Endothelial cell of umbilical vein (primary cell): ENCODE measurements at regions not wholly inside any gene's neighbourhood (a gene's known extent, or its start where the extent isn't known, plus 50 kb on each side); places are given as distances from the start of the nearest gene placed in this dataset.
"Not testable (repeated sequence)": the region's sequence is repeated elsewhere in the genome, so short reads cannot be mapped to it uniquely, and the experiment has no call there.

Source experiments
- EZH2 ChIP-seq: IDR thresholded peaks from 2 replicates; pipeline ENCODE4 v1.6.1; 2012; ENCODE audit warnings: borderline replicate concordance, low read depth, mild to moderate bottlenecking, moderate library complexity, low read length, inconsistent platforms; ENCODE audit not compliant: severe bottlenecking
- POLR2A ChIP-seq: IDR thresholded peaks from 2 replicates; pipeline ENCODE4 v1.6.1; 2012; ENCODE audit warnings: low read depth, mild to moderate bottlenecking, control low read depth, low read length
- TF ChIP-seq, protein P1 (sequence below), 2 donors: IDR thresholded peaks; 1 replicate in 1 of 2; 2 replicates in 1 of 2; pipeline ENCODE4 v1.5.1; 2011; ENCODE audit warnings: low read length in 2 of 2, mild to moderate bottlenecking in 2 of 2, moderate library complexity in 2 of 2, control low read depth in 1 of 2, inconsistent platforms in 1 of 2, low read depth in 1 of 2; ENCODE audit not compliant: insufficient read depth in 1 of 2; ENCODE audit errors: extremely low read depth in 1 of 2
- TF ChIP-seq, protein P2 (sequence below): IDR thresholded peaks from 2 replicates; pipeline ENCODE4 v1.6.1; 2011; ENCODE audit not compliant: insufficient read depth, insufficient read length

DNA sequence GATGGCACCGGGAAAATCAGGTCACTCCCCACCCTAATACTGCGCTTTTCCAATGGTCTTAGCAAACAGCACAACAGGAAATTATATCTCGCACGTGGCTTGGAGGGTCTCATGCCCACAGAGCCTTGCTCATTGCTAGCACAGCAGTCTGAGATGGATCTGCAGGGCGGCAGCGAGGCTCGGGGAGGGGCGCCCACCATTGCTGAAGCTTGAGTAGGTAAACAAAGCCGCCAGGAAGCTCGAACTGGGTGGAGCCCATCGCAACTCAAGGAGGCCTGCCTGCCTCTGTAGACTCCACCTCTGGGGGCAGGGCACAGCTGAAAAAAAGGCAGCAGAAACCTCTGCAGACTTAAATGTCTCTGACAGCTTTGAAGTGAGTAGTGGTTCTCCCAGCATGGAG, 901.4 kb downstream of the TBC1D32 start:
- not testable (repeated sequence) for TF ChIP-seq POLR2A, EZH2
- TF ChIP-seq, protein P1, sequence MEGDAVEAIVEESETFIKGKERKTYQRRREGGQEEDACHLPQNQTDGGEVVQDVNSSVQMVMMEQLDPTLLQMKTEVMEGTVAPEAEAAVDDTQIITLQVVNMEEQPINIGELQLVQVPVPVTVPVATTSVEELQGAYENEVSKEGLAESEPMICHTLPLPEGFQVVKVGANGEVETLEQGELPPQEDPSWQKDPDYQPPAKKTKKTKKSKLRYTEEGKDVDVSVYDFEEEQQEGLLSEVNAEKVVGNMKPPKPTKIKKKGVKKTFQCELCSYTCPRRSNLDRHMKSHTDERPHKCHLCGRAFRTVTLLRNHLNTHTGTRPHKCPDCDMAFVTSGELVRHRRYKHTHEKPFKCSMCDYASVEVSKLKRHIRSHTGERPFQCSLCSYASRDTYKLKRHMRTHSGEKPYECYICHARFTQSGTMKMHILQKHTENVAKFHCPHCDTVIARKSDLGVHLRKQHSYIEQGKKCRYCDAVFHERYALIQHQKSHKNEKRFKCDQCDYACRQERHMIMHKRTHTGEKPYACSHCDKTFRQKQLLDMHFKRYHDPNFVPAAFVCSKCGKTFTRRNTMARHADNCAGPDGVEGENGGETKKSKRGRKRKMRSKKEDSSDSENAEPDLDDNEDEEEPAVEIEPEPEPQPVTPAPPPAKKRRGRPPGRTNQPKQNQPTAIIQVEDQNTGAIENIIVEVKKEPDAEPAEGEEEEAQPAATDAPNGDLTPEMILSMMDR (IDR thresholded peaks at IDR 0.05; ENCODE audit: extremely low read depth in 1 of 2, insufficient read depth in 1 of 2, low read depth in 1 of 2, low read length in 2 of 2): not testable (repeated sequence)
- TF ChIP-seq, protein P2, sequence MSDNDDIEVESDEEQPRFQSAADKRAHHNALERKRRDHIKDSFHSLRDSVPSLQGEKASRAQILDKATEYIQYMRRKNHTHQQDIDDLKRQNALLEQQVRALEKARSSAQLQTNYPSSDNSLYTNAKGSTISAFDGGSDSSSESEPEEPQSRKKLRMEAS: not testable (repeated sequence)
